T-helper 1 cell (primary cell): ENCODE measurements at regions not wholly inside any gene's neighbourhood (a gene's known extent, or its start where the extent isn't known, plus 50 kb on each side); places are given as distances from the start of the nearest gene placed in this dataset.
"Not testable (repeated sequence)": the region's sequence is repeated elsewhere in the genome, so short reads cannot be mapped to it uniquely, and the experiment has no call there.

Experiments
- DNase-seq, 5 donors: peaks; one replicate each; pipeline ENCODE4 v3.0.0-alpha.2; 2012 to 2020

- no peak for DNase-seq
Measured at GRCh38 chr4:58871509-58871908, 1761.3 kb upstream of the IGFBP7 start.

GRCh38 chr4:58849026-58849425, 1738.8 kb upstream of the IGFBP7 start:
- no peak for DNase-seq

- no peak for DNase-seq
Measured at GRCh38 chr4:58843455-58843854, 1733.3 kb upstream of the IGFBP7 start.

GRCh38 chr4:58833126-58833525, 1722.9 kb upstream of the IGFBP7 start:
- no peak for DNase-seq

- no peak for DNase-seq
Measured at GRCh38 chr4:58825278-58825677, 1715.1 kb upstream of the IGFBP7 start.

GRCh38 chr4:58818560-58818959, 1708.4 kb upstream of the IGFBP7 start:
- DNase-seq, result not testable (repeated sequence)

- DNase-seq, result no peak
Measured at GRCh38 chr4:58809948-58810347, 1699.8 kb upstream of the IGFBP7 start.

- no peak for DNase-seq
Measured at GRCh38 chr4:58809366-58809765, 1699.2 kb upstream of the IGFBP7 start.

- no peak for DNase-seq
Measured at GRCh38 chr4:58808817-58809216, 1698.6 kb upstream of the IGFBP7 start.

GRCh38 chr4:58807843-58808615, 1697.8 kb upstream of the IGFBP7 start:
- DNase-seq, result no peak

- DNase-seq, result no peak
Measured at GRCh38 chr4:58776627-58777026, 1666.4 kb upstream of the IGFBP7 start.

GRCh38 chr4:58767598-58767997, 1657.4 kb upstream of the IGFBP7 start:
- DNase-seq, result no peak

- DNase-seq, result no peak
Measured at GRCh38 chr4:58766763-58767162, 1656.6 kb upstream of the IGFBP7 start.

- DNase-seq, result no peak
Measured at GRCh38 chr4:58761563-58761962, 1651.4 kb upstream of the IGFBP7 start.

GRCh38 chr4:58760737-58761136, 1650.6 kb upstream of the IGFBP7 start:
- no peak for DNase-seq

GRCh38 chr4:58760100-58760499, 1649.9 kb upstream of the IGFBP7 start:
- no peak for DNase-seq

GRCh38 chr4:58749206-58749605, 1639.0 kb upstream of the IGFBP7 start:
- no peak for DNase-seq

- no peak for DNase-seq
Measured at GRCh38 chr4:58740897-58741296, 1630.7 kb upstream of the IGFBP7 start.

GRCh38 chr4:58739275-58739674, 1629.1 kb upstream of the IGFBP7 start:
- DNase-seq, result no peak

- no peak for DNase-seq
Measured at GRCh38 chr4:58738375-58738774, 1628.2 kb upstream of the IGFBP7 start.

GRCh38 chr4:58734030-58734674, 1624.0 kb upstream of the IGFBP7 start:
- no peak for DNase-seq

- no peak for DNase-seq
Measured at GRCh38 chr4:58732973-58733372, 1622.8 kb upstream of the IGFBP7 start.

- no peak for DNase-seq
Measured at GRCh38 chr4:58723954-58724353, 1613.8 kb upstream of the IGFBP7 start.

GRCh38 chr4:58711039-58711438, 1600.9 kb upstream of the IGFBP7 start:
- DNase-seq, result no peak

GRCh38 chr4:58688568-58688967, 1578.4 kb upstream of the IGFBP7 start:
- DNase-seq, result no peak
